GM23338 (cell line): ENCODE measurements at regions not wholly inside any gene's neighbourhood (a gene's known extent, or its start where the extent isn't known, plus 50 kb on each side); places are given as distances from the start of the nearest gene placed in this dataset.

Source experiments
- ATAC-seq: fragments of 200-7000 bp; cut with Tn5 transposase; 3 replicates; pipeline ENCODE4 v1.9.1; 2020
- DNase-seq: peaks from one replicate; pipeline ENCODE4 v3.0.0-alpha.2; 2015; ENCODE audit warnings: low spot score
- H2AFZ ChIP-seq: fragments of 200-600 bp; sonication (generic); 2 replicates; pipeline ENCODE4 v1.8.0; 2016; ENCODE audit warnings: antibody characterized with exemption, mild to moderate bottlenecking, moderate library complexity
- H3F3A ChIP-seq: fragments of 200-600 bp; sonication (generic); replicated peaks from 2 replicates; pipeline ENCODE4 v1.8.0; 2017; ENCODE audit warnings: antibody characterized with exemption, mixed run types, low read depth
- H3K27ac ChIP-seq: fragments of 200-600 bp; sonication (generic); 2 replicates; pipeline ENCODE4 v1.6.1; 2016; ENCODE audit warnings: low read depth
- H3K27me3 ChIP-seq: fragments of 200-600 bp; sonication (generic); 2 replicates; pipeline ENCODE4 v1.8.0; 2016; ENCODE audit warnings: mild to moderate bottlenecking, mixed run types, moderate library complexity; ENCODE audit not compliant: insufficient read depth
- H3K36me3 ChIP-seq: fragments of 200-600 bp; sonication (generic); 2 replicates; pipeline ENCODE4 v1.8.0; 2016; ENCODE audit warnings: mild to moderate bottlenecking; ENCODE audit not compliant: insufficient read depth
- H3K4me1 ChIP-seq: fragments of 200-600 bp; sonication (generic); 2 replicates; pipeline ENCODE4 v1.8.0; 2016; ENCODE audit warnings: mild to moderate bottlenecking, moderate library complexity; ENCODE audit not compliant: insufficient read depth
- H3K4me2 ChIP-seq: fragments of 200-600 bp; sonication (generic); 2 replicates; pipeline ENCODE4 v1.7.1; 2017; ENCODE audit warnings: mixed run types
- H3K4me3 ChIP-seq: fragments of 200-600 bp; sonication (generic); 2 replicates; pipeline ENCODE4 v1.6.1; 2016; ENCODE audit warnings: mixed run types
- H3K79me2 ChIP-seq: fragments of 200-600 bp; sonication (generic); replicated peaks from 2 replicates; pipeline ENCODE4 v1.8.0; 2017; ENCODE audit warnings: mild to moderate bottlenecking; ENCODE audit not compliant: insufficient read depth
- H3K9me2 ChIP-seq: fragments of 200-600 bp; sonication (generic); 2 replicates; pipeline ENCODE4 v1.8.0; 2017; ENCODE audit not compliant: insufficient read depth
- H4K20me1 ChIP-seq: fragments of 200-600 bp; sonication (generic); replicated peaks from 2 replicates; pipeline ENCODE4 v1.8.0; 2017; ENCODE audit warnings: mild to moderate bottlenecking; ENCODE audit not compliant: insufficient read depth
- H3K27ac Mint-ChIP-seq: 2 replicates; pipeline ENCODE4 v1.8.0; 2020; ENCODE audit warnings: inconsistent platforms, mild to moderate bottlenecking, moderate library complexity, mixed read lengths
- H3K27me3 Mint-ChIP-seq: 3 replicates; pipeline ENCODE4 v1.8.0; 2022; ENCODE audit warnings: low read depth, mild to moderate bottlenecking, moderate library complexity, mixed read lengths, inconsistent platforms; ENCODE audit not compliant: insufficient read depth, poor library complexity
- H3K36me3 Mint-ChIP-seq: 3 replicates; pipeline ENCODE4 v1.8.0; 2021; ENCODE audit warnings: low read depth, mild to moderate bottlenecking, inconsistent platforms, moderate library complexity, mixed read lengths
- H3K4me1 Mint-ChIP-seq: 3 replicates; pipeline ENCODE4 v1.8.0; 2020; ENCODE audit warnings: mild to moderate bottlenecking, inconsistent platforms, mixed read lengths
- H3K4me3 Mint-ChIP-seq: 3 replicates; pipeline ENCODE4 v1.8.0; 2021; ENCODE audit warnings: moderate library complexity, mild to moderate bottlenecking, inconsistent platforms, mixed read lengths
- H3K9me3 Mint-ChIP-seq: 3 replicates; pipeline ENCODE4 v1.8.0; 2020; ENCODE audit warnings: moderate library complexity, mild to moderate bottlenecking, inconsistent platforms, mixed read lengths
- CREB1 ChIP-seq: fragments of 250-450 bp; sonication (Bioruptor Pico); IDR thresholded peaks from 2 replicates; pipeline ENCODE4 v1.5.0; 2020; ENCODE audit warnings: low read depth, mild to moderate bottlenecking, moderate library complexity
- EZH2 ChIP-seq: fragments of 200-600 bp; sonication (generic); IDR thresholded peaks from one replicate; pipeline ENCODE4 v1.8.0; 2017; ENCODE audit warnings: antibody characterized with exemption, mild to moderate bottlenecking, low read depth; ENCODE audit not compliant: unreplicated experiment
- JUNB ChIP-seq: IDR thresholded peaks from one replicate; pipeline ENCODE4 v1.6.1; 2016; ENCODE audit warnings: antibody characterized with exemption; ENCODE audit not compliant: unreplicated experiment
- POLR2AphosphoS5 ChIP-seq: IDR thresholded peaks from 2 replicates; pipeline ENCODE4 v1.6.1; 2016; ENCODE audit warnings: antibody characterized with exemption, low read depth
- STAT1 ChIP-seq: IDR thresholded peaks from one replicate; pipeline ENCODE4 v1.6.1; 2016; ENCODE audit warnings: antibody characterized with exemption; ENCODE audit not compliant: unreplicated experiment
- ZNF114 ChIP-seq: fragments of 250-450 bp; sonication (Bioruptor Pico); IDR thresholded peaks from 2 replicates; pipeline ENCODE4 v1.5.0; 2020; ENCODE audit warnings: mild to moderate bottlenecking, moderate library complexity
- ZNF331 ChIP-seq: fragments of 250-450 bp; sonication (Bioruptor Pico); IDR thresholded peaks from 2 replicates; pipeline ENCODE4 v1.5.0; 2020; ENCODE audit warnings: low read depth, mild to moderate bottlenecking, moderate library complexity
- TF ChIP-seq, protein P1 (sequence below): fragments of 250-450 bp; sonication (Bioruptor Pico); IDR thresholded peaks from 2 replicates; pipeline ENCODE4 v1.5.0; 2020; ENCODE audit warnings: mild to moderate bottlenecking, moderate library complexity
- TF ChIP-seq, protein P2 (sequence below): IDR thresholded peaks from one replicate; pipeline ENCODE4 v1.6.1; 2018; ENCODE audit warnings: antibody characterized with exemption; ENCODE audit not compliant: unreplicated experiment
- TF ChIP-seq, protein P3 (sequence below): IDR thresholded peaks from 2 replicates; pipeline ENCODE4 v1.6.1; 2016; ENCODE audit warnings: antibody characterized with exemption

DNA sequence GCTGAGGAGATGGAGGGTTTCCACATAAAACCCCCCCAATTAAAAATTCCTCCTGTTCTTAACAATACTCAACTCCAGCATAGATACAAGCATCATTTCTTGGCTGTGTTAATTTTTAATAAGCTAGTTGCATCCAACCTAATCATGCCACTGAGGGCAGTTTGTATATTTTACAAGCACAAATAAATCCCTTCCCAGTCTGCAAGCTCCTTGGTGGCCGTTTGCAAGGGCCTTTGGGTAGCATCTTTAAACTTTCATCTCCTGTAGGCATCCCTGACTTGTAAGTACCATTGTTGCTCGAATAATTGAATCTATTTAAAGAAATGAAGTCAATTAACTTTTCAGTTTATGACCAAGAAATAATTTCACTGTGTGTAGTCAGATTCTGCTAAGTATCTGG is 103.5 kb upstream of the AJAP1 start:
- Histone ChIP-seq H3K4me1 (no peaks in the 10 kb centered on the region), H3K36me3 (0 out of 2 replicates have a peak, but pooled peaks cover 6% of the 10 kb centered on the region), H3K4me2 (no peak overlapping the region), H3K4me3 (no peak overlapping the region), H3K9me2 (no peaks in the 10 kb centered on the region), H3F3A (no peaks in the 10 kb centered on the region), H3K27ac (no peak overlapping the region), H4K20me1 (no peaks in the 10 kb centered on the region), H3K27me3 (no peaks in the 10 kb centered on the region), H3K79me2 (no peaks in the 10 kb centered on the region), H2AFZ (no peak overlapping the region)
- ATAC-seq (no peak), DNase-seq (no peak)
- no peak for TF ChIP-seq CREB1
- no peak for TF ChIP-seq JUNB
- Mint-ChIP-seq H3K27ac (no peak overlapping the region), H3K4me1 (no peaks in the 10 kb centered on the region), H3K36me3 (peaks cover 22% of the 10 kb centered on the region), H3K27me3 (peaks cover 4% of the 10 kb centered on the region), H3K9me3 (peaks cover 99% of the 10 kb centered on the region), H3K4me3 (no peak overlapping the region)

DNA sequence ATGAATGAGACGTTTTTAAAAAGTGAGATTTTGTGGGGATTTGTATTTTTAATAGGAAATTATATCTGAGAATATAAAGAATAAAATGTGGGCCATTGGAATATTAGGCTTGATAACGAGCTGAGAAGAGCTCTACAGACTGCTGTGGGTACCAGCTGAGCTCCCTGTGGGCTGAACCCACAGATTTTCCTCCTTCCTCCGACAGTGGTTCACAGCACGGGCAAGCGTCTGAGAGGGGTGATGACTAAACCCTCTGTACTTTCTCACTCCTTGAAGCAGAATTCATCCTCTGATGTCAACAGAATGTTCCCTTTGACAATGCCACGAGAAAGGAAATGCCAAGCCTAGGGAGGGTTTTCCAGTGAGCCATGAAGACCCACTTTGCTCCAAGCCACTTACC is 102.7 kb upstream of the AJAP1 start:
- no peak overlapping the region for H3K27ac ChIP-seq

More for the DNA sequence above, 102.7 kb upstream of the AJAP1 start:
- no peaks in the 10 kb centered on the region for H3K79me2 ChIP-seq
- no peak overlapping the region for H3K4me3 ChIP-seq
- H3K4me1 Mint-ChIP-seq: no peaks in the 10 kb centered on the region
- no peaks in the 10 kb centered on the region for H4K20me1 ChIP-seq
- no peak overlapping the region for H3K27ac Mint-ChIP-seq
- H3K36me3 ChIP-seq: 0 out of 2 replicates have a peak, but pooled peaks cover 6% of the 10 kb centered on the region
- peaks cover 98% of the 10 kb centered on the region for H3K9me3 Mint-ChIP-seq
- TF ChIP-seq, protein P1, sequence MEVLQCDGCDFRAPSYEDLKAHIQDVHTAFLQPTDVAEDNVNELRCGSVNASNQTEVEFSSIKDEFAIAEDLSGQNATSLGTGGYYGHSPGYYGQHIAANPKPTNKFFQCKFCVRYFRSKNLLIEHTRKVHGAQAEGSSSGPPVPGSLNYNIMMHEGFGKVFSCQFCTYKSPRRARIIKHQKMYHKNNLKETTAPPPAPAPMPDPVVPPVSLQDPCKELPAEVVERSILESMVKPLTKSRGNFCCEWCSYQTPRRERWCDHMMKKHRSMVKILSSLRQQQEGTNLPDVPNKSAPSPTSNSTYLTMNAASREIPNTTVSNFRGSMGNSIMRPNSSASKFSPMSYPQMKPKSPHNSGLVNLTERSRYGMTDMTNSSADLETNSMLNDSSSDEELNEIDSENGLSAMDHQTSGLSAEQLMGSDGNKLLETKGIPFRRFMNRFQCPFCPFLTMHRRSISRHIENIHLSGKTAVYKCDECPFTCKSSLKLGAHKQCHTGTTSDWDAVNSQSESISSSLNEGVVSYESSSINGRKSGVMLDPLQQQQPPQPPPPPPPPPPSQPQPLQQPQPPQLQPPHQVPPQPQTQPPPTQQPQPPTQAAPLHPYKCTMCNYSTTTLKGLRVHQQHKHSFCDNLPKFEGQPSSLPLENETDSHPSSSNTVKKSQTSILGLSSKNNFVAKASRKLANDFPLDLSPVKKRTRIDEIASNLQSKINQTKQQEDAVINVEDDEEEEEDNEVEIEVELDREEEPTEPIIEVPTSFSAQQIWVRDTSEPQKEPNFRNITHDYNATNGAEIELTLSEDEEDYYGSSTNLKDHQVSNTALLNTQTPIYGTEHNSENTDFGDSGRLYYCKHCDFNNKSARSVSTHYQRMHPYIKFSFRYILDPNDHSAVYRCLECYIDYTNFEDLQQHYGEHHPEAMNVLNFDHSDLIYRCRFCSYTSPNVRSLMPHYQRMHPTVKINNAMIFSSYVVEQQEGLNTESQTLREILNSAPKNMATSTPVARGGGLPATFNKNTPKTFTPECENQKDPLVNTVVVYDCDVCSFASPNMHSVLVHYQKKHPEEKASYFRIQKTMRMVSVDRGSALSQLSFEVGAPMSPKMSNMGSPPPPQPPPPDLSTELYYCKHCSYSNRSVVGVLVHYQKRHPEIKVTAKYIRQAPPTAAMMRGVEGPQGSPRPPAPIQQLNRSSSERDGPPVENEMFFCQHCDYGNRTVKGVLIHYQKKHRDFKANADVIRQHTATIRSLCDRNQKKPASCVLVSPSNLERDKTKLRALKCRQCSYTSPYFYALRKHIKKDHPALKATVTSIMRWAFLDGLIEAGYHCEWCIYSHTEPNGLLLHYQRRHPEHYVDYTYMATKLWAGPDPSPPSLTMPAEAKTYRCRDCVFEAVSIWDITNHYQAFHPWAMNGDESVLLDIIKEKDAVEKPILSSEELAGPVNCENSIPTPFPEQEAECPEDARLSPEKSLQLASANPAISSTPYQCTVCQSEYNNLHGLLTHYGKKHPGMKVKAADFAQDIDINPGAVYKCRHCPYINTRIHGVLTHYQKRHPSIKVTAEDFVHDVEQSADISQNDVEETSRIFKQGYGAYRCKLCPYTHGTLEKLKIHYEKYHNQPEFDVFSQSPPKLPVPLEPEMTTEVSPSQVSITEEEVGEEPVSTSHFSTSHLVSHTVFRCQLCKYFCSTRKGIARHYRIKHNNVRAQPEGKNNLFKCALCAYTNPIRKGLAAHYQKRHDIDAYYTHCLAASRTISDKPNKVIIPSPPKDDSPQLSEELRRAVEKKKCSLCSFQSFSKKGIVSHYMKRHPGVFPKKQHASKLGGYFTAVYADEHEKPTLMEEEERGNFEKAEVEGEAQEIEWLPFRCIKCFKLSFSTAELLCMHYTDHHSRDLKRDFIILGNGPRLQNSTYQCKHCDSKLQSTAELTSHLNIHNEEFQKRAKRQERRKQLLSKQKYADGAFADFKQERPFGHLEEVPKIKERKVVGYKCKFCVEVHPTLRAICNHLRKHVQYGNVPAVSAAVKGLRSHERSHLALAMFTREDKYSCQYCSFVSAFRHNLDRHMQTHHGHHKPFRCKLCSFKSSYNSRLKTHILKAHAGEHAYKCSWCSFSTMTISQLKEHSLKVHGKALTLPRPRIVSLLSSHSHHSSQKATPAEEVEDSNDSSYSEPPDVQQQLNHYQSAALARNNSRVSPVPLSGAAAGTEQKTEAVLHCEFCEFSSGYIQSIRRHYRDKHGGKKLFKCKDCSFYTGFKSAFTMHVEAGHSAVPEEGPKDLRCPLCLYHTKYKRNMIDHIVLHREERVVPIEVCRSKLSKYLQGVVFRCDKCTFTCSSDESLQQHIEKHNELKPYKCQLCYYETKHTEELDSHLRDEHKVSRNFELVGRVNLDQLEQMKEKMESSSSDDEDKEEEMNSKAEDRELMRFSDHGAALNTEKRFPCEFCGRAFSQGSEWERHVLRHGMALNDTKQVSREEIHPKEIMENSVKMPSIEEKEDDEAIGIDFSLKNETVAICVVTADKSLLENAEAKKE: no peak
- TF ChIP-seq STAT1 (no peak), ZNF114 (CRISPR knock-in tag) (no peak), EZH2 (no peak), POLR2AphosphoS5 (no peak), JUNB (no peak), CREB1 (no peak), ZNF331 (CRISPR knock-in tag) (no peak)
- TF ChIP-seq, protein P2, sequence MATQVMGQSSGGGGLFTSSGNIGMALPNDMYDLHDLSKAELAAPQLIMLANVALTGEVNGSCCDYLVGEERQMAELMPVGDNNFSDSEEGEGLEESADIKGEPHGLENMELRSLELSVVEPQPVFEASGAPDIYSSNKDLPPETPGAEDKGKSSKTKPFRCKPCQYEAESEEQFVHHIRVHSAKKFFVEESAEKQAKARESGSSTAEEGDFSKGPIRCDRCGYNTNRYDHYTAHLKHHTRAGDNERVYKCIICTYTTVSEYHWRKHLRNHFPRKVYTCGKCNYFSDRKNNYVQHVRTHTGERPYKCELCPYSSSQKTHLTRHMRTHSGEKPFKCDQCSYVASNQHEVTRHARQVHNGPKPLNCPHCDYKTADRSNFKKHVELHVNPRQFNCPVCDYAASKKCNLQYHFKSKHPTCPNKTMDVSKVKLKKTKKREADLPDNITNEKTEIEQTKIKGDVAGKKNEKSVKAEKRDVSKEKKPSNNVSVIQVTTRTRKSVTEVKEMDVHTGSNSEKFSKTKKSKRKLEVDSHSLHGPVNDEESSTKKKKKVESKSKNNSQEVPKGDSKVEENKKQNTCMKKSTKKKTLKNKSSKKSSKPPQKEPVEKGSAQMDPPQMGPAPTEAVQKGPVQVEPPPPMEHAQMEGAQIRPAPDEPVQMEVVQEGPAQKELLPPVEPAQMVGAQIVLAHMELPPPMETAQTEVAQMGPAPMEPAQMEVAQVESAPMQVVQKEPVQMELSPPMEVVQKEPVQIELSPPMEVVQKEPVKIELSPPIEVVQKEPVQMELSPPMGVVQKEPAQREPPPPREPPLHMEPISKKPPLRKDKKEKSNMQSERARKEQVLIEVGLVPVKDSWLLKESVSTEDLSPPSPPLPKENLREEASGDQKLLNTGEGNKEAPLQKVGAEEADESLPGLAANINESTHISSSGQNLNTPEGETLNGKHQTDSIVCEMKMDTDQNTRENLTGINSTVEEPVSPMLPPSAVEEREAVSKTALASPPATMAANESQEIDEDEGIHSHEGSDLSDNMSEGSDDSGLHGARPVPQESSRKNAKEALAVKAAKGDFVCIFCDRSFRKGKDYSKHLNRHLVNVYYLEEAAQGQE: no peak
- TF ChIP-seq, protein P3, sequence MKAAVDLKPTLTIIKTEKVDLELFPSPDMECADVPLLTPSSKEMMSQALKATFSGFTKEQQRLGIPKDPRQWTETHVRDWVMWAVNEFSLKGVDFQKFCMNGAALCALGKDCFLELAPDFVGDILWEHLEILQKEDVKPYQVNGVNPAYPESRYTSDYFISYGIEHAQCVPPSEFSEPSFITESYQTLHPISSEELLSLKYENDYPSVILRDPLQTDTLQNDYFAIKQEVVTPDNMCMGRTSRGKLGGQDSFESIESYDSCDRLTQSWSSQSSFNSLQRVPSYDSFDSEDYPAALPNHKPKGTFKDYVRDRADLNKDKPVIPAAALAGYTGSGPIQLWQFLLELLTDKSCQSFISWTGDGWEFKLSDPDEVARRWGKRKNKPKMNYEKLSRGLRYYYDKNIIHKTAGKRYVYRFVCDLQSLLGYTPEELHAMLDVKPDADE: no peak
- H3F3A ChIP-seq: no peaks in the 10 kb centered on the region
- H3K36me3 Mint-ChIP-seq: peaks cover 20% of the 10 kb centered on the region
- no peak overlapping the region for H3K4me3 Mint-ChIP-seq
- H3K4me1 ChIP-seq: no peaks in the 10 kb centered on the region
- no peak overlapping the region for H2AFZ ChIP-seq
- peaks cover 4% of the 10 kb centered on the region for H3K27me3 Mint-ChIP-seq
- H3K9me2 ChIP-seq: no peaks in the 10 kb centered on the region
- H3K4me2 ChIP-seq: no peak overlapping the region
- H3K27me3 ChIP-seq: no peaks in the 10 kb centered on the region
- DNase-seq: no peak
- ATAC-seq: no peak
